ENCODE measurements at regions not wholly inside any gene's neighbourhood (a gene's known extent, or its start where the extent isn't known, plus 50 kb on each side); places are given as distances from the start of the nearest gene placed in this dataset.

GRCh38 chr22:48141301-48141700, 1378.9 kb downstream of the TBC1D22A start:
- POLR2A ChIA-PET (ENCODE audit: unreplicated experiment): no interaction called here
- H3K4me2 ChIP-seq (ENCODE audit: low read length): no peak overlapping the region
- no peaks in the 10 kb centered on the region for H3K79me2 ChIP-seq (ENCODE audit: low read length)
- TF ChIP-seq EZH2phosphoT487 (IDR thresholded peaks at IDR 0.05; ENCODE audit: borderline replicate concordance, low read length): no peak
- no peaks in the 10 kb centered on the region for H3K36me3 ChIP-seq (ENCODE audit: low read depth, low read length)
- no TSS peak for BruUV-seq (replicated peaks)
- intact Hi-C loops (cut with micrococcal nuclease): no loop called here
- no peaks in the 10 kb centered on the region for H3F3A ChIP-seq (ENCODE audit: low read length, unreplicated experiment)
- no peaks in the 10 kb centered on the region for H4K20me1 ChIP-seq (ENCODE audit: low read length)
- no peak overlapping the region for H3K9ac ChIP-seq (ENCODE audit: low read length)
- CTCF ChIA-PET: no interaction called here
- H3K27ac ChIP-seq (ENCODE audit: low read length): no peak overlapping the region
- ATAC-seq (no peak), DNase-seq (no peak)
- no peaks in the 10 kb centered on the region for H3K9me3 ChIP-seq (ENCODE audit: low read length)
- H3K4me3 ChIP-seq (ENCODE audit: low read length): no peak overlapping the region
- H3K4me1 ChIP-seq (ENCODE audit: insufficient read depth, low read length): no peaks in the 10 kb centered on the region; the same call in 1 of the 2 replicates
- H3K27me3 ChIP-seq (ENCODE audit: low read length): peaks cover 35% of the 10 kb centered on the region
- H3K9me2 ChIP-seq (replicated peaks; ENCODE audit: low read length): no peaks in the 10 kb centered on the region
- H2AFZ ChIP-seq (ENCODE audit: low read length): no peak overlapping the region

GRCh38 chr22:48140261-48140813, 1377.9 kb downstream of the TBC1D22A start:
- peaks cover 35% of the 10 kb centered on the region for H3K27me3 ChIP-seq (ENCODE audit: low read length)

GRCh38 chr22:48139776-48140175, 1377.3 kb downstream of the TBC1D22A start:
- ATAC-seq (no peak), DNase-seq (no peak)
- no peaks in the 10 kb centered on the region for H3K9me2 ChIP-seq (replicated peaks; ENCODE audit: low read length)
- no peaks in the 10 kb centered on the region; the same call in 1 of the 2 replicates for H3K4me1 ChIP-seq (ENCODE audit: insufficient read depth, low read length)
- POLR2A ChIA-PET (ENCODE audit: unreplicated experiment): no interaction called here
- H3K9ac ChIP-seq (ENCODE audit: low read length): no peak overlapping the region
- H3K4me3 ChIP-seq (ENCODE audit: low read length): no peak overlapping the region
- no peaks in the 10 kb centered on the region for H3K9me3 ChIP-seq (ENCODE audit: low read length)
- H4K20me1 ChIP-seq (ENCODE audit: low read length): no peaks in the 10 kb centered on the region
- H3K79me2 ChIP-seq (ENCODE audit: low read length): no peaks in the 10 kb centered on the region
- BruUV-seq (replicated peaks): no TSS peak
- H3K27ac ChIP-seq (ENCODE audit: low read length): no peak overlapping the region
- CTCF ChIA-PET: no interaction called here
- H2AFZ ChIP-seq (ENCODE audit: low read length): no peak overlapping the region
- no peaks in the 10 kb centered on the region for H3K36me3 ChIP-seq (ENCODE audit: low read depth, low read length)
- intact Hi-C loops (cut with micrococcal nuclease): no loop called here
- TF ChIP-seq EZH2phosphoT487 (IDR thresholded peaks at IDR 0.05; ENCODE audit: borderline replicate concordance, low read length): no peak
- TF ChIP-seq EZH2 (IDR thresholded peaks at IDR 0.05; ENCODE audit: low read length, unreplicated experiment): no peak
- TF ChIP-seq CTCF (conservative IDR thresholded peaks at IDR 0.05; ENCODE audit: low read depth, low read length): no peak
- H3K27me3 ChIP-seq (ENCODE audit: low read length): peaks cover 29% of the 10 kb centered on the region
- H3F3A ChIP-seq (ENCODE audit: low read length, unreplicated experiment): no peaks in the 10 kb centered on the region
- H3K4me2 ChIP-seq (ENCODE audit: low read length): no peak overlapping the region

More at GRCh38 chr22:48140261-48140813, 1377.9 kb downstream of the TBC1D22A start:
- no peak overlapping the region for H3K4me2 ChIP-seq (ENCODE audit: low read length)
- ATAC-seq: no peak
- no peaks in the 10 kb centered on the region; the same call in 1 of the 2 replicates for H3K4me1 ChIP-seq (ENCODE audit: insufficient read depth, low read length)
- intact Hi-C loops (cut with micrococcal nuclease): no loop called here
- H3K9ac ChIP-seq (ENCODE audit: low read length): no peak overlapping the region
- no peaks in the 10 kb centered on the region for H3K9me3 ChIP-seq (ENCODE audit: low read length)
- H3K9me2 ChIP-seq (replicated peaks; ENCODE audit: low read length): no peaks in the 10 kb centered on the region
- H3K4me3 ChIP-seq (ENCODE audit: low read length): no peak overlapping the region
- H3K36me3 ChIP-seq (ENCODE audit: low read depth, low read length): no peaks in the 10 kb centered on the region
- CTCF ChIA-PET: no interaction called here
- H3F3A ChIP-seq (ENCODE audit: low read length, unreplicated experiment): no peaks in the 10 kb centered on the region
- POLR2A ChIA-PET (ENCODE audit: unreplicated experiment): no interaction called here
- H2AFZ ChIP-seq (ENCODE audit: low read length): no peak overlapping the region
- H4K20me1 ChIP-seq (ENCODE audit: low read length): no peaks in the 10 kb centered on the region
- BruUV-seq (replicated peaks): no TSS peak
- no peak for TF ChIP-seq EZH2phosphoT487 (IDR thresholded peaks at IDR 0.05; ENCODE audit: borderline replicate concordance, low read length)
- TF ChIP-seq EZH2 (IDR thresholded peaks at IDR 0.05; ENCODE audit: low read length, unreplicated experiment): no peak
- TF ChIP-seq CTCF (conservative IDR thresholded peaks at IDR 0.05; ENCODE audit: low read depth, low read length): no peak
- no peaks in the 10 kb centered on the region for H3K79me2 ChIP-seq (ENCODE audit: low read length)
- no peak for DNase-seq
- no peak overlapping the region for H3K27ac ChIP-seq (ENCODE audit: low read length)

Measured in PC-3 (cell line).